ENCODE measurements at regions not wholly inside any gene's neighbourhood (a gene's known extent, or its start where the extent isn't known, plus 50 kb on each side); places are given as distances from the start of the nearest gene placed in this dataset.

- no peaks in the 10 kb centered on the region for H4K20me1 ChIP-seq (ENCODE audit: control insufficient read depth, extremely low read depth, insufficient read depth, low read length)
- no peak for DNase-seq (ENCODE audit: low read depth in 2 of 2)
- no peaks in the 10 kb centered on the region for H3K9me3 ChIP-seq (ENCODE audit: control insufficient read depth, insufficient read depth, low read depth, low read length)
- H3K27ac ChIP-seq (ENCODE audit: insufficient read depth, low read length) = no peak overlapping the region
- no peaks in the 10 kb centered on the region for H3K4me1 ChIP-seq (ENCODE audit: control insufficient read depth, extremely low read depth, insufficient read depth, low read length)
- H3K36me3 ChIP-seq (ENCODE audit: control insufficient read depth, insufficient read depth, low read length) = no peaks in the 10 kb centered on the region
- H3K79me2 ChIP-seq (ENCODE audit: control insufficient read depth, insufficient read depth, low read length) = no peaks in the 10 kb centered on the region
- H3K4me2 ChIP-seq (ENCODE audit: extremely low read depth, insufficient read depth, low read length) = no peak overlapping the region
- H3K4me3 ChIP-seq (replicated peaks in 1 of 4; ENCODE audit: control extremely low read depth in 1 of 4, insufficient read depth in 1 of 4, low read depth in 3 of 4, low read length in 4 of 4) = no peak overlapping the region
- H2AFZ ChIP-seq (ENCODE audit: low read length) = no peak overlapping the region
- no peak overlapping the region for H3K9ac ChIP-seq (ENCODE audit: insufficient read depth, low read length)
- H3K27me3 ChIP-seq (ENCODE audit: control insufficient read depth, insufficient read depth, low read length) = no peaks in the 10 kb centered on the region
- TF ChIP-seq, protein P1, sequence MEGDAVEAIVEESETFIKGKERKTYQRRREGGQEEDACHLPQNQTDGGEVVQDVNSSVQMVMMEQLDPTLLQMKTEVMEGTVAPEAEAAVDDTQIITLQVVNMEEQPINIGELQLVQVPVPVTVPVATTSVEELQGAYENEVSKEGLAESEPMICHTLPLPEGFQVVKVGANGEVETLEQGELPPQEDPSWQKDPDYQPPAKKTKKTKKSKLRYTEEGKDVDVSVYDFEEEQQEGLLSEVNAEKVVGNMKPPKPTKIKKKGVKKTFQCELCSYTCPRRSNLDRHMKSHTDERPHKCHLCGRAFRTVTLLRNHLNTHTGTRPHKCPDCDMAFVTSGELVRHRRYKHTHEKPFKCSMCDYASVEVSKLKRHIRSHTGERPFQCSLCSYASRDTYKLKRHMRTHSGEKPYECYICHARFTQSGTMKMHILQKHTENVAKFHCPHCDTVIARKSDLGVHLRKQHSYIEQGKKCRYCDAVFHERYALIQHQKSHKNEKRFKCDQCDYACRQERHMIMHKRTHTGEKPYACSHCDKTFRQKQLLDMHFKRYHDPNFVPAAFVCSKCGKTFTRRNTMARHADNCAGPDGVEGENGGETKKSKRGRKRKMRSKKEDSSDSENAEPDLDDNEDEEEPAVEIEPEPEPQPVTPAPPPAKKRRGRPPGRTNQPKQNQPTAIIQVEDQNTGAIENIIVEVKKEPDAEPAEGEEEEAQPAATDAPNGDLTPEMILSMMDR (conservative IDR thresholded peaks at IDR 0.05 in 1 of 2, IDR thresholded peaks at IDR 0.05 in 1 of 2; ENCODE audit: low read depth in 1 of 2, low read length in 2 of 2) = no peak
- TF ChIP-seq EZH2 (IDR thresholded peaks at IDR 0.05; ENCODE audit: low read length, missing control alignments) = no peak
These were observed 57.1 kb upstream of the NPTX2 start for GRCh38 chr7:98559958-98560357.

DNA sequence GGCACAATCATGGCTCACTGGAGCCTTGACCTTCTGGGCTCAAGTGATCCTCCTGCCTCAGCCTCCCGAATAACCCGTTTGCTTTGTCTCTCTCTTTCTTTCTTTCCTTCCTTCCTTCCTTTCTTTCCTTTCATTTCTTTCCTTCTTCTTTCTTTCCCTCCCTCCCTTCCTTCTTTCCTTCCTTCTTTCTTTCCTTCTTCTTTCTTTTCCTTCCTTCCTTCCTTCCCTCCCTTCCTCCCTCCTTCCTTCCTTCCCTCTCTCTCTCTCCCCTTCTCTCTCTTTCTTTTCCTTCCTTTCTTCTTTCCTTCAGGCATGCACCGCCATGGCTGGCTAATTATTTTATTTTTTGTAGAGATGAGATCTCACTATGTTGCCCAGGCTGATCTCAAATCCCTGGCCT is 57.9 kb upstream of the NPTX2 start:
- Histone ChIP-seq H3K9ac (ENCODE audit: insufficient read depth, low read length) (no peak overlapping the region), H3K79me2 (ENCODE audit: control insufficient read depth, insufficient read depth, low read length) (no peaks in the 10 kb centered on the region), H3K36me3 (ENCODE audit: control insufficient read depth, insufficient read depth, low read length) (no peaks in the 10 kb centered on the region), H3K27ac (ENCODE audit: insufficient read depth, low read length) (no peak overlapping the region), H3K4me1 (ENCODE audit: control insufficient read depth, extremely low read depth, insufficient read depth, low read length) (no peaks in the 10 kb centered on the region), H3K9me3 (ENCODE audit: control insufficient read depth, insufficient read depth, low read depth, low read length) (no peaks in the 10 kb centered on the region), H3K4me2 (ENCODE audit: extremely low read depth, insufficient read depth, low read length) (no peak overlapping the region), H3K4me3 (replicated peaks in 1 of 4; ENCODE audit: control extremely low read depth in 1 of 4, insufficient read depth in 1 of 4, low read depth in 3 of 4, low read length in 4 of 4) (no peak overlapping the region), H3K27me3 (ENCODE audit: control insufficient read depth, insufficient read depth, low read length) (no peaks in the 10 kb centered on the region), H2AFZ (ENCODE audit: low read length) (no peak overlapping the region), H4K20me1 (ENCODE audit: control insufficient read depth, extremely low read depth, insufficient read depth, low read length) (no peaks in the 10 kb centered on the region)
- TF ChIP-seq, protein P1 (conservative IDR thresholded peaks at IDR 0.05 in 1 of 2, IDR thresholded peaks at IDR 0.05 in 1 of 2; ENCODE audit: low read depth in 1 of 2, low read length in 2 of 2) = no peak
- no peak for TF ChIP-seq EZH2 (IDR thresholded peaks at IDR 0.05; ENCODE audit: low read length, missing control alignments)
- no peak for DNase-seq (ENCODE audit: low read depth in 2 of 2)

DNA sequence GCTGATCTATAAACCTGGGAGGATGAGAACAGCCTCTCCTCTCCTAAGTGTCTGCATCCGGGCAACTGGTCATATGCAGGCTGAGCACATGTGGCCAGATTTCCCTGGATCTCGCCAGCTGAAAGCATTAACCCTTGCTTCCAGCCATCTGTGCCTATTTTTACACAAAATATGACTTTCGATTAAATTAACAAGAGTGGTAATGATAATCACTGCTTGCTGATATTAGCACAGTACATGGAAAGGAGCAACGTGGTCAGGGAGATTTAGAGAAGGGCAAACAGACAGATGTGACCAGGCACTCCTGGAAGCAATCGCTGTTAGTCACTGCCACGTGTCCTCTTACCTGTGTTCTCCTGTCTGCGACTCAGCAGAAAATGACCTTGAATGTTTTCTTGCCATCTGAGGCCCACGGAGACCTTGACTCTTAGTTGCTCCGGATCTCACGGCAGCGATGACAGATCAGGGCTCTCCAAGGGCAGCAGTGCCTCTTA is 59.5 kb upstream of the NPTX2 start:
- Histone ChIP-seq H2AFZ (ENCODE audit: low read length) (no peak overlapping the region), H3K4me3 (replicated peaks in 1 of 4; ENCODE audit: control extremely low read depth in 1 of 4, insufficient read depth in 1 of 4, low read depth in 3 of 4, low read length in 4 of 4) (no peak overlapping the region), H3K27me3 (ENCODE audit: control insufficient read depth, insufficient read depth, low read length) (no peaks in the 10 kb centered on the region), H3K4me2 (ENCODE audit: extremely low read depth, insufficient read depth, low read length) (no peak overlapping the region), H3K27ac (ENCODE audit: insufficient read depth, low read length) (no peak overlapping the region), H4K20me1 (ENCODE audit: control insufficient read depth, extremely low read depth, insufficient read depth, low read length) (no peaks in the 10 kb centered on the region), H3K4me1 (ENCODE audit: control insufficient read depth, extremely low read depth, insufficient read depth, low read length) (no peaks in the 10 kb centered on the region), H3K79me2 (ENCODE audit: control insufficient read depth, insufficient read depth, low read length) (no peaks in the 10 kb centered on the region), H3K36me3 (ENCODE audit: control insufficient read depth, insufficient read depth, low read length) (no peaks in the 10 kb centered on the region), H3K9ac (ENCODE audit: insufficient read depth, low read length) (no peak overlapping the region), H3K9me3 (ENCODE audit: control insufficient read depth, insufficient read depth, low read depth, low read length) (no peaks in the 10 kb centered on the region)
- no peak for DNase-seq (ENCODE audit: low read depth in 2 of 2)
- no peak for TF ChIP-seq EZH2 (IDR thresholded peaks at IDR 0.05; ENCODE audit: low read length, missing control alignments)
- TF ChIP-seq, protein P1 (conservative IDR thresholded peaks at IDR 0.05 in 1 of 2, IDR thresholded peaks at IDR 0.05 in 1 of 2; ENCODE audit: low read depth in 1 of 2, low read length in 2 of 2) = no peak

All from fibroblast of lung (primary cell).